CD14-positive monocyte (primary cell): ENCODE measurements at regions not wholly inside any gene's neighbourhood (a gene's known extent, or its start where the extent isn't known, plus 50 kb on each side); places are given as distances from the start of the nearest gene placed in this dataset.

ENCODE experiments used
- DNase-seq, 3 donors: peaks; one replicate each; pipeline ENCODE4 v3.0.0-alpha.2; 2011 to 2022
- H2AFZ ChIP-seq: 2 replicates; pipeline ENCODE4 v1.6.0; 2012; ENCODE audit warnings: mild to moderate bottlenecking, low read depth, low read length, inconsistent platforms; ENCODE audit not compliant: insufficient read depth, poor library complexity, severe bottlenecking
- H3K27ac ChIP-seq, 2 donors: 1 replicate in 1 of 2; 2 replicates in 1 of 2; pipeline ENCODE4 v1.5.1; 2012 to 2013; ENCODE audit warnings: low read length in 2 of 2, control low read depth in 1 of 2, inconsistent platforms in 1 of 2, low read depth in 1 of 2, mild to moderate bottlenecking in 1 of 2
- H3K27me3 ChIP-seq, 2 donors: one replicate each; pipeline versions ENCODE4 v1.6.0 to v1.6.1; 2011 to 2013; ENCODE audit warnings: low read length in 2 of 2; ENCODE audit not compliant: control insufficient read depth in 2 of 2, insufficient read depth in 2 of 2
- H3K36me3 ChIP-seq, 2 donors: replicated peaks in 1 of 2; 1 replicate in 1 of 2; 2 replicates in 1 of 2; pipeline versions ENCODE4 v1.5.1 to v1.6.1; 2012 to 2013; ENCODE audit warnings: low read length in 2 of 2, control low read depth in 1 of 2, inconsistent platforms in 1 of 2, mild to moderate bottlenecking in 1 of 2; ENCODE audit not compliant: insufficient read depth in 2 of 2, control insufficient read depth in 1 of 2
- H3K4me1 ChIP-seq, 2 donors: 1 replicate in 1 of 2; 2 replicates in 1 of 2; pipeline versions ENCODE4 v1.5.1 to v1.6.1; 2012 to 2013; ENCODE audit warnings: low read length in 2 of 2, control low read depth in 1 of 2, inconsistent platforms in 1 of 2, mild to moderate bottlenecking in 1 of 2, moderate library complexity in 1 of 2; ENCODE audit not compliant: insufficient read depth in 2 of 2, control insufficient read depth in 1 of 2
- H3K4me2 ChIP-seq: replicated peaks from 2 replicates; pipeline ENCODE3; 2012; ENCODE audit warnings: low read length, moderate library complexity, mild to moderate bottlenecking; ENCODE audit not compliant: poor library complexity, severe bottlenecking; ENCODE audit errors: extremely low read depth
- H3K4me3 ChIP-seq, 3 experiments: fragments of 200-600 bp in 1 of 3; sonication (generic) in 1 of 3; replicated peaks in 1 of 3; 1 replicate in 2 of 3; 2 replicates in 1 of 3; pipeline ENCODE4 v1.5.1; 2011 to 2013; ENCODE audit warnings: low read length in 3 of 3, mild to moderate bottlenecking in 3 of 3, control low read depth in 2 of 3, low read depth in 2 of 3, inconsistent platforms in 1 of 3, moderate library complexity in 1 of 3
- H3K79me2 ChIP-seq: 2 replicates; pipeline ENCODE4 v1.6.0; 2012; ENCODE audit warnings: mild to moderate bottlenecking, control low read depth, inconsistent platforms, low read length, moderate library complexity; ENCODE audit not compliant: insufficient read depth
- H3K9ac ChIP-seq: 2 replicates; pipeline ENCODE4 v1.6.0; 2017; ENCODE audit warnings: low read length, mild to moderate bottlenecking; ENCODE audit not compliant: insufficient read depth, poor library complexity, severe bottlenecking
- H3K9me3 ChIP-seq, 2 donors: replicated peaks in 1 of 2; 1 replicate in 1 of 2; 2 replicates in 1 of 2; pipeline versions ENCODE4 v1.5.1 to v1.6.1; 2012 to 2013; ENCODE audit warnings: low read length in 2 of 2, control low read depth in 1 of 2; ENCODE audit not compliant: control insufficient read depth in 1 of 2, insufficient read depth in 1 of 2
- H4K20me1 ChIP-seq: 2 replicates; pipeline ENCODE4 v1.6.0; 2012; ENCODE audit warnings: mild to moderate bottlenecking, low read length, control low read depth, moderate library complexity; ENCODE audit not compliant: insufficient read depth
- H3K27ac Mint-ChIP-seq, 7 donors: one replicate each; pipeline ENCODE4 v1.8.0; 2020; ENCODE audit warnings: mild to moderate bottlenecking in 7 of 7, mixed read lengths in 7 of 7, moderate library complexity in 6 of 7, inconsistent platforms in 2 of 7
- H3K27me3 Mint-ChIP-seq, 3 donors: one replicate each; pipeline ENCODE4 v1.8.0; 2021 to 2022; ENCODE audit warnings: low read depth in 3 of 3, mild to moderate bottlenecking in 3 of 3, mixed read lengths in 3 of 3, moderate library complexity in 3 of 3, inconsistent platforms in 1 of 3
- H3K36me3 Mint-ChIP-seq, 2 donors: one replicate each; pipeline ENCODE4 v1.8.0; 2020; ENCODE audit warnings: mixed read lengths in 2 of 2, inconsistent platforms in 1 of 2, mild to moderate bottlenecking in 1 of 2
- H3K4me1 Mint-ChIP-seq: one replicate; pipeline ENCODE4 v1.8.0; 2020; ENCODE audit warnings: mild to moderate bottlenecking, mixed read lengths
- H3K4me3 Mint-ChIP-seq, 2 donors: one replicate each; pipeline ENCODE4 v1.8.0; 2020; ENCODE audit warnings: mild to moderate bottlenecking in 2 of 2, mixed read lengths in 2 of 2, moderate library complexity in 1 of 2
- H3K9me3 Mint-ChIP-seq, 7 donors: one replicate each; pipeline ENCODE4 v1.8.0; 2020 to 2022; ENCODE audit warnings: mixed read lengths in 7 of 7, mild to moderate bottlenecking in 6 of 7, moderate library complexity in 6 of 7, inconsistent platforms in 2 of 7
- WGBS: methylation state at CpG from one replicate; pipeline ENCODE4 v1.1.5; 2013; ENCODE audit warnings: missing lambda C conversion rate; ENCODE audit not compliant: insufficient coverage; 5-methylcytosine and 5-hydroxymethylcytosine counted together
- intact Hi-C, 2 donors: fragments of 100-400 bp; cut with micrococcal nuclease; formaldehyde crosslinking; loops; one replicate each; pipeline versions ENCODE4 v1.15.0 to v1.15.1; 2023
- TF ChIP-seq, protein P1 (sequence below): fragments of 200-600 bp; IDR thresholded peaks from one replicate; pipeline ENCODE4 v1.8.0; 2022; ENCODE audit warnings: antibody characterized with exemption, mild to moderate bottlenecking

DNA sequence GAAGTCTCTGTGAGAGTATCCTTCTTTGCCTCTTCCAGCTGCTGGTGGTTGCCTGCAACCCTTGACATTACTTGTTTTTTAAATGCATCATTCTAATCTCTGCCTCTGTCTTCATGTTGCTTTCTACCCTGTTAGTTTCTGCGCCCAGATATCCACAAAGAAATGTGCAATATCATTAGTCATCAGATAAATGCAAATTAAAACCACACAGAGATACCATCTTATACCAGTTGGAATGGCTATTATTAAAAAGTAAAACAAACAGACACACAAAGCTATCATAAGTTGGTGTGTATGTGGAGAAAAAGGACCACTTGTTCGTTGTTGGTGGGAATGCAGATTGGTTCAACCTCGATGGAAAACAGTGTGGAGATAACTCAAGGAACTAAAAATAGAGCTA lies 517.4 kb downstream of the FAT4 start:
- intact Hi-C loops, result no loop called here
- Mint-ChIP-seq H3K27ac (no peak overlapping the region), H3K9me3 (peaks cover 0 to 2% (median 0%) of the 10 kb centered on the region in 7 donors), H3K4me1 (no peaks in the 10 kb centered on the region), H3K4me3 (no peak overlapping the region), H3K27me3 (no peaks in the 10 kb centered on the region), H3K36me3 (no peaks in the 10 kb centered on the region)
- Histone ChIP-seq H4K20me1 (no peaks in the 10 kb centered on the region), H3K27me3 (no peaks in the 10 kb centered on the region), H3K36me3 (no peaks in the 10 kb centered on the region), H3K4me1 (no peaks in the 10 kb centered on the region), H3K4me3 (no peak overlapping the region), H3K79me2 (no peaks in the 10 kb centered on the region), H3K9me3 (no peaks in the 10 kb centered on the region), H3K9ac (no peak overlapping the region), H2AFZ (no peak overlapping the region), H3K4me2 (no peak overlapping the region), H3K27ac (no peak overlapping the region)
- WGBS, result no CpG with 5 or more reads among the region's 3 CpGs
- DNase-seq, result no peak
- TF ChIP-seq, protein P1, sequence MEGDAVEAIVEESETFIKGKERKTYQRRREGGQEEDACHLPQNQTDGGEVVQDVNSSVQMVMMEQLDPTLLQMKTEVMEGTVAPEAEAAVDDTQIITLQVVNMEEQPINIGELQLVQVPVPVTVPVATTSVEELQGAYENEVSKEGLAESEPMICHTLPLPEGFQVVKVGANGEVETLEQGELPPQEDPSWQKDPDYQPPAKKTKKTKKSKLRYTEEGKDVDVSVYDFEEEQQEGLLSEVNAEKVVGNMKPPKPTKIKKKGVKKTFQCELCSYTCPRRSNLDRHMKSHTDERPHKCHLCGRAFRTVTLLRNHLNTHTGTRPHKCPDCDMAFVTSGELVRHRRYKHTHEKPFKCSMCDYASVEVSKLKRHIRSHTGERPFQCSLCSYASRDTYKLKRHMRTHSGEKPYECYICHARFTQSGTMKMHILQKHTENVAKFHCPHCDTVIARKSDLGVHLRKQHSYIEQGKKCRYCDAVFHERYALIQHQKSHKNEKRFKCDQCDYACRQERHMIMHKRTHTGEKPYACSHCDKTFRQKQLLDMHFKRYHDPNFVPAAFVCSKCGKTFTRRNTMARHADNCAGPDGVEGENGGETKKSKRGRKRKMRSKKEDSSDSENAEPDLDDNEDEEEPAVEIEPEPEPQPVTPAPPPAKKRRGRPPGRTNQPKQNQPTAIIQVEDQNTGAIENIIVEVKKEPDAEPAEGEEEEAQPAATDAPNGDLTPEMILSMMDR, result no peak

- Histone ChIP-seq H3K36me3 (no peaks in the 10 kb centered on the region), H2AFZ (no peak overlapping the region), H3K9ac (no peak overlapping the region), H3K4me3 (no peak overlapping the region), H3K4me2 (no peak overlapping the region), H3K4me1 (no peaks in the 10 kb centered on the region), H3K9me3 (no peaks in the 10 kb centered on the region), H3K79me2 (no peaks in the 10 kb centered on the region), H4K20me1 (no peaks in the 10 kb centered on the region), H3K27ac (no peak overlapping the region), H3K27me3 (no peaks in the 10 kb centered on the region)
- Mint-ChIP-seq H3K27ac (no peak overlapping the region), H3K4me3 (no peak overlapping the region), H3K4me1 (no peaks in the 10 kb centered on the region), H3K27me3 (no peaks in the 10 kb centered on the region), H3K9me3 (peaks cover 0 to 2% (median 0%) of the 10 kb centered on the region in 7 donors), H3K36me3 (no peaks in the 10 kb centered on the region)
- no peak for DNase-seq
- intact Hi-C loops, result no loop called here
- WGBS, result 0% methylated on average over 1 of the region's 4 CpGs
- TF ChIP-seq, protein P1, result no peak
These were observed 521.9 kb downstream of the FAT4 start for GRCh38 chr4:125836597-125837195.
